ENCODE measurements at regions not wholly inside any gene's neighbourhood (a gene's known extent, or its start where the extent isn't known, plus 50 kb on each side); places are given as distances from the start of the nearest gene placed in this dataset.
A peak's percentile ranks its signal among the peaks of the same experiment; 100 is the strongest.

GRCh38 chr9:28034242-28034641 is 461.0 kb upstream of the C9orf72 start:
- DNase-seq: no peak

- DNase-seq: no peak
Observed at GRCh38 chr9:28037968-28038367, 464.7 kb upstream of the C9orf72 start.

- DNase-seq: no peak
Observed at GRCh38 chr9:28045051-28045450, 471.8 kb upstream of the C9orf72 start.

- DNase-seq: no peak
Observed at GRCh38 chr9:28050046-28050445, 476.8 kb upstream of the C9orf72 start.

GRCh38 chr9:28050941-28051340 is 477.7 kb upstream of the C9orf72 start:
- DNase-seq: no peak

GRCh38 chr9:28051559-28052503 is 478.6 kb upstream of the C9orf72 start:
- DNase-seq: no peak

DNA sequence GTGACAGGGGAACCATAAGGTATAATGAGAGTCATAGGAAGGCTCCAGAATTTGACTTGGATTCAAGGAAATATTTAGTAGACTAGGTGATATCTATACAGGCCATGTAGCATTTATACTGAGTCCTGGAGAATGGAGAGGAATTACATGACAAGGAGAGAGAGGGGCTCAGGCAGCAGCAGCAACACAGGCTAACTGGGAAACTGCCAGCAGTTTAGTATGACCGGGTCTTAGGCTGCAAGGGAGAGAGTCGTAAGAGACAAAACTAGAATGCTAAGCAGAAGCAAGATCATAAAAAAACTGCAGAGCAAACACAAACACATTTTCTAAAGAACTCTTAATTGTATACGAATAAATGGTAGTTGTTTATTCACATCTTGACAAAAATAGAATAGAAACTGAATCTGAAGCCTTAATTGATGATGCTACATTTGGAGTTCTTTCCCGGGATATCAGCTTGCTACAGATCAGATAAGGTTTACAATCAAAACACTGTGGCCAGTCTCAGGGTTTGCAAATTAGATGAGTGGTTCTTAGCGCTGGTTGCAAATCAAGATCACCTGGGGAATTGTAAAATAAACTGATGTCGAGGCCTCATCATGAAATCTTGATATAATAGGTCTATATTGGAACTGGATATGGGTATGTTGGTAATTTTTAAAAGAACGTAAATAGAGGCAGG is 480.0 kb upstream of the C9orf72 start:
- DNase-seq: no peak

DNA sequence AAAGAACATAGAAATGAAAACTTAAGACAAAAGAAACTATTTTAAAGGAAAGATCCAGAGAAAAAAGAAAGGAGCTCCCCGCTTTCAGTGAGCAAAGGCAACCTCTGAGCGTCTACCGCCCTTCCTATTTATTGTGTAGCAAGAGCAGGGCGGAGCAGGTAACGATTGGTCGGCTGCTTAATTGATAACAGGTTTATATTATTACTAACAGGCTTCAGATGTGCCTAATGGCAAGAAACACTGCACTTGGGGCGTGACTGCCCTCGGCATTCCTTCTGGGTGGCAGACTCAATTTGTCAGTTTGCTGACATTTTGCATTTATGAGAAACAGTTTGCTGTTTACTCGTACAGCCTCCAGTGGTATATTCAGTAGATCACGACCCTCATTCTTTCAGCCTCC is 482.7 kb upstream of the C9orf72 start:
- DNase-seq: no peak

DNA sequence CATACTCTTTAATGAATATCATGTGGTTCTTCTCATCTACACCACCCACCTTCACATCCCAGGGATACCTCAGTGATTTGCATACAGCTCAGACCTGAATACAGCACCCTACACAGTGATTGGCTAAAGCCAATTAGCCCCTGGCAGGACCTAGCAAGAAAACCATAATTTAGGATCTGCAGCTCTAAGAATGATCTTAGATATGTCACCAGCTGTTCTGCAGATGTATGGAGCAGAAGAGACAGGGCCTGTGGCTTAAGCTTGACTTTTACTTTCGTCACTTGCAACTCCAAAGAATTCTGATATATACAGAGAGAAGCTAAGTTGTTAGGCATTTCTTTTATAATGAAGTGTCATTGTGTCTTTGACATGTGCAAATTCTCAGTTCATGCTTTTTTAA is 483.2 kb upstream of the C9orf72 start:
- DNase-seq: no peak

GRCh38 chr9:28059192-28059591 is 485.9 kb upstream of the C9orf72 start:
- no peak for DNase-seq

DNA sequence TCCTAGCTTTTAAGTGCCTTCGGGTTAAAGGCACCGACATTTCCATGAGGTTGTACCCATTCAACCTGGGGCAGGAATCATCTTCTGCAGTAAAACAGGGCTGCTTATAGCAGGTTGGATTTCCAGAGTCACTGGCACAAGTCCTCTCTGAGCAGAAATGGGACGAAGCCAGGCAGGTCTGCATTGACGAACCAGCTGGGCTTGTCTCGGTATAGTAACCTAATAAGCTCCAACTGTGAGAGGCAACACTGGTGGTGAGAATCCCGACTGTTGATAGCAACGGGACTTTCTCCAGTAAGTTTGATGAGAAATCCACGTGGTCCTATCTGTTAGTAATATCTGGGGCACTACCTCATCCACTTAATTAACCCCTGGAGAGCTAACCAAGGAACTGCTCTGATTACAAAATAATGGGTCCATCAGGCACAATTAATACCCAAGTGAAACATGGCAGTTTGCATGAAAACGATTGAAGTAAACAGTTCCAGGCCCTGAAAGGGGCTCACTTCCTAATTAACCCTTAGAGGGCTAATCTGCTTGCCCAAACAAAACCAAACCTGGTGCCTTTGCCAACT is 491.0 kb upstream of the C9orf72 start:
- DNase-seq: no peak

DNA sequence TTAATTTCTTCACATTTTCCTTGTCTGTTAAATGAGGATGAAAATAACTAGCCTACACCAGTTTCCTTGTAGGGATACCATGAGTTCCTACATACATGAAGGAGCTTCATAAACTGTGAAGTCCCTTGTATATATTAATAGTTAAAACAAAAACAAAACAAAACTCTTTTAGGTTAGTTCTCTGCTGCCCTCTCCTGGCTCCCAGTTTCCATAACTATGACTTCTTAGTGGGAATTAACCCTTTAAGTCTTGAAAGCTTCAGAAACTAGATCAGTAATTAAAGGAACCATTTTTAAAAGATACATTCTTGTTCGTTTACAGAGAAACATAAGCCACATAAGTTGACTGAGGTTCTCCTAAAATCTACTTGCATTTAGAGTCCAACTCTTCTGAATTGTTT is 500.0 kb upstream of the C9orf72 start:
- DNase-seq: peak; percentile 42

DNA sequence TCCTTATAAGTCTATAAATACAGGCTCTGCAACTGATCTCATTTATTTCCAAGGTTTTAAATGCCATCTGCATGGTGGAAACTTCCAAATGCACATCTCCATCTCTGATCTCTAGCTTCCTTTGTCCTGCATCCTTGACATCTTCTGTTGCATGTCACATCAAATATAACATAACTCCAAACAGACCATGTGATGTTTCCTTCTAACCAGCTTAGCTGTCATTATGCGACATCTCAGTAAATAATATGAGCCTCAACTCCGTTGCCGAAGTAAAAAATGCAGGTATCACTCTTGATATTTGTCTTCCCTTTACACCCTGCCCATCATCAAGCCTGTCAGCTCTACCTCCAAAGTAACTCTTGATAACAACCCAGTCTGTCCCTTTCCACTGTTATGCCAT is 506.4 kb upstream of the C9orf72 start:
- no peak for DNase-seq

DNA sequence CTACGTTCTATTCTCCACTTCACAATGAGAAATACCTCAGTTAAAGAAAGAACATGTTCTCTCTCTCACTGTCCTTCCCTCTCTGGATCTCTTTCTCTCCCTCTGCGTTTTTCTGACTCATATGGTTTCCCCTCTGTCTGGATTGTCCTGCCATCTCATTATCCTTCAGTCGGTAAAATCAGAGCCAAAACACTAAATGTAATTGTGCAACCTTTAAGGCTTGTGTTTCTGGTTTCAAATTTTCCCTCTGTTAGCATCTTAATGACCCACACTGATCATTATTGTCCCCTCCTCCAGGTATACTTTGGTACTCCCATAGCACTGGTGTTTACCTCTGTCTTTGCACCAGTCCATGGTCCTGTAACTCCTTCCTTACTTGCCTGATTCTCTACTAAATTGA is 509.4 kb upstream of the C9orf72 start:
- DNase-seq: no peak

DNA sequence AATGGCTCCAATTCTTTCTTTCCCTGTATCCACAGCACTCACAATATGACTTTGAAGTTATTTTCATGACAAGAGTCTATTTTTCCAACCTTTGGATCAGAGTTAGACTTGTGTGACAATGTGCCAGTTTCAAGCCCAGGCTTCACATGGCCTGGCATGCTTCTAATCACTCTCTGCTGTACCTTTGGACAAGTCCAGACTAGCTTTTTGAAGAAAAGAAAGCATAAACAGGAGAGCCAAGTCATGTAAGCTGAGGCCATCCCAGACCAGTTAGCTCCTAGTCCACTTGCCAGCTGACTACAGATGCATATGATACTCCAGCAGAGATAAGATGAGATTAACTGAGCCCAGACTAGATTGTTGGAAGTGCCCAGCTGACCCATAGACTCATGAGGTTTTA is 513.6 kb upstream of the C9orf72 start:
- DNase-seq: no peak

DNA sequence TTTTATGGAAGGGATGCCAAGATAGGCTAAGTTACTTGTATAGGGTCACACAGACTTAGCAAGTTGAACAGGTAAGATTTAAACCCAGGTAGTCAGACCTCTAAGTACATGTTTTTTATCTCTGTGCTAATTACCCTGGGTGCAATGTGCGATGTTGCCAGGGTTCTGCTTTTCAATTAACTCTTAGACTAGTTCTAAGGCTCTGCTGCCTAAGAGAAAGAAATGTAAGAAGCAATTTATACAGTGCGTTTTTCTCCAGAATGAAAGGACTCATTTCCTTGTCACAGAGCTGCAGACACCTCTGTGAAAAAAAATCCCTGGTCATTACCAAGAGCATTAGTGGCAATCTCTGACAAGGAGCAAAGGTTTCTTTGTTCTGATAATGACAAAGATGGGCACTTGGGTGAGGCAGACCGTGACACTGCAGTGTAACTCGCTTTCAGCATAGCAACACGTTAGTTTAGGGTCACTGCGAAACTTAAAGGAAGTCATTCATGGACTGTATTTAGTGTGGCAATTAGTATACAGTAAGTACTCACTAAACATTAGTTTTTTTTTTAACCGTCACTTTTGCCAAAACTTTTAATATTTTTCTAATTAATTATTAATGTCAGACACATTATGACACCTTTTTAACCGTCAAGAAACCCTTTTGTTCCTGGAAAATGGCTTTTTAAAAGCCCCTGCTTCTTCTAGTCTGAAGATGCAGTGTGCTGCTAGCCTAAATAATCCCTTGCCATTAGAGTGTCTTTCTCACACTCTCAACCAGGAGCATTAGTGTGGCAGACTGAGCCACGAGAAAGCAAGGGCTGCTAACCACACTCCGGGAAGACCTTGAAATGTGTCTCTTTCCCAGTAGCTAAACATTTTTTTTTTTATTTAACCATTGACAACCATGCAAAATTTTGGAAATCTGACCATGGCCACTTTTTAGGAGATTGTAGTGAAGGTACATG is 520.0 kb upstream of the C9orf72 start:
- no peak for DNase-seq

GRCh38 chr9:28101509-28101908 is 528.2 kb upstream of the C9orf72 start:
- no peak for DNase-seq

- DNase-seq: no peak
Observed at GRCh38 chr9:28105001-28105400, 531.7 kb upstream of the C9orf72 start.

DNA sequence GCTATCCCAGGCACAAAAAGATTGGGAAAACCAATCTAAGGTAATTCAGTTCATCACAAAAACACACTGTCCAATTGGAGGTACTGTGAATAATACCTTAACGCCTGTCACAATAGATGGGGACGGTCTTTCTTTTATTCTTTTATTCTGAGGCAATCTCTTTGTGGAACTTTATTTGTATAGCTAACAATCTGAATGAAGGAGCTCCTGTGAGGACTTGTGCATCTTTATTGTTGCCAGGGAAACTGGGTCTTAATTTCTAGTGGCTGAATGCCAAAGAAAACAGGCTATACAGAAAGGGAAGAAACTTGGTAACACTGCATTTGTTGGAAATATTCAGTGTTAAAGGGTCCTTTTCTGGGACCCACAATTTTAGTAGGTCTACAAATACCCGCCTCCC is 546.9 kb upstream of the C9orf72 start:
- DNase-seq: peak; percentile 53

GRCh38 chr9:28120626-28121025 is 547.3 kb upstream of the C9orf72 start:
- no peak for DNase-seq

GRCh38 chr9:28121366-28121765 is 548.1 kb upstream of the C9orf72 start:
- peak; percentile 23 for DNase-seq

- no peak for DNase-seq
Observed at GRCh38 chr9:28124917-28125316, 551.6 kb upstream of the C9orf72 start.

- DNase-seq: peak; percentile 10
Observed at GRCh38 chr9:28127101-28127500, 553.8 kb upstream of the C9orf72 start.
